ENCODE measurements at regions not wholly inside any gene's neighbourhood (a gene's known extent, or its start where the extent isn't known, plus 50 kb on each side); places are given as distances from the start of the nearest gene placed in this dataset.

GRCh38 chr14:101469382-101470247 lies 91.7 kb upstream of the DIO3 start:
- TF ChIP-seq SIN3A (IDR thresholded peaks at IDR 0.05; ENCODE audit: borderline replicate concordance, insufficient read depth, low read length) (no peak), POLR2AphosphoS5 (IDR thresholded peaks at IDR 0.05; ENCODE audit: low read depth, low read length) (no peak), REST (IDR thresholded peaks at IDR 0.05; ENCODE audit: insufficient read depth in 1 of 2, low read depth in 2 of 2, low read length in 2 of 2) (no peak), FOXP2 (optimal IDR thresholded peaks at IDR 0.05; ENCODE audit: borderline replicate concordance, extremely low read depth, extremely low read length, insufficient read depth) (no peak), TAF1 (IDR thresholded peaks at IDR 0.05; ENCODE audit: borderline replicate concordance, insufficient read depth, low read length) (no peak)

- no peak for TF ChIP-seq REST (IDR thresholded peaks at IDR 0.05; ENCODE audit: insufficient read depth in 1 of 2, low read depth in 2 of 2, low read length in 2 of 2)
- TF ChIP-seq POLR2AphosphoS5 (IDR thresholded peaks at IDR 0.05; ENCODE audit: low read depth, low read length) = no peak
- TF ChIP-seq SIN3A (IDR thresholded peaks at IDR 0.05; ENCODE audit: borderline replicate concordance, insufficient read depth, low read length) = no peak
- no peak for TF ChIP-seq TAF1 (IDR thresholded peaks at IDR 0.05; ENCODE audit: borderline replicate concordance, insufficient read depth, low read length)
- no peak for TF ChIP-seq FOXP2 (optimal IDR thresholded peaks at IDR 0.05; ENCODE audit: borderline replicate concordance, extremely low read depth, extremely low read length, insufficient read depth)
These were observed 91.0 kb upstream of the DIO3 start for GRCh38 chr14:101470266-101470665.

GRCh38 chr14:101471723-101472517 lies 89.4 kb upstream of the DIO3 start:
- TF ChIP-seq TAF1 (IDR thresholded peaks at IDR 0.05; ENCODE audit: borderline replicate concordance, insufficient read depth, low read length) (no peak), SIN3A (IDR thresholded peaks at IDR 0.05; ENCODE audit: borderline replicate concordance, insufficient read depth, low read length) (no peak), REST (IDR thresholded peaks at IDR 0.05; ENCODE audit: insufficient read depth in 1 of 2, low read depth in 2 of 2, low read length in 2 of 2) (no peak), FOXP2 (optimal IDR thresholded peaks at IDR 0.05; ENCODE audit: borderline replicate concordance, extremely low read depth, extremely low read length, insufficient read depth) (no peak), POLR2AphosphoS5 (IDR thresholded peaks at IDR 0.05; ENCODE audit: low read depth, low read length) (no peak)

- TF ChIP-seq REST (IDR thresholded peaks at IDR 0.05; ENCODE audit: insufficient read depth in 1 of 2, low read depth in 2 of 2, low read length in 2 of 2) = no peak
- TF ChIP-seq TAF1 (IDR thresholded peaks at IDR 0.05; ENCODE audit: borderline replicate concordance, insufficient read depth, low read length) = no peak
- TF ChIP-seq POLR2AphosphoS5 (IDR thresholded peaks at IDR 0.05; ENCODE audit: low read depth, low read length) = no peak
- TF ChIP-seq SIN3A (IDR thresholded peaks at IDR 0.05; ENCODE audit: borderline replicate concordance, insufficient read depth, low read length) = no peak
- TF ChIP-seq FOXP2 (optimal IDR thresholded peaks at IDR 0.05; ENCODE audit: borderline replicate concordance, extremely low read depth, extremely low read length, insufficient read depth) = no peak
These were observed 88.8 kb upstream of the DIO3 start for GRCh38 chr14:101472518-101472849.

All from PFSK-1 (cell line).